ENCODE measurements at regions not wholly inside any gene's neighbourhood (a gene's known extent, or its start where the extent isn't known, plus 50 kb on each side); places are given as distances from the start of the nearest gene placed in this dataset.

GRCh38 chr6:95354551-95354950 lies 222.8 kb upstream of the MANEA start:
- Histone ChIP-seq H3F3A (replicated peaks; ENCODE audit: insufficient read depth) (no peaks in the 10 kb centered on the region), H3K4me3 (ENCODE audit: low read depth in 2 of 2, low read length in 1 of 2) (no peak overlapping the region), H3K27ac (ENCODE audit: low read depth in 2 of 2, low read length in 1 of 2) (no peak overlapping the region), H3K4me2 (no peak overlapping the region), H3K36me3 (replicated peaks in 1 of 2; ENCODE audit: control insufficient read depth in 1 of 2, insufficient read depth in 2 of 2, low read length in 1 of 2) (no peaks in the 10 kb centered on the region), H3K9me3 (no peaks in the 10 kb centered on the region), H3K27me3 (ENCODE audit: insufficient read depth) (no peaks in the 10 kb centered on the region), H3K9ac (no peak overlapping the region), H2AFZ (ENCODE audit: low read depth) (no peak overlapping the region), H3K9me2 (no peaks in the 10 kb centered on the region), H3K79me2 (ENCODE audit: insufficient read depth) (no peaks in the 10 kb centered on the region), H3K4me1 (ENCODE audit: control insufficient read depth in 1 of 2, insufficient read depth in 2 of 2, low read depth in 1 of 2, low read length in 1 of 2) (no peaks in the 10 kb centered on the region), H4K20me1 (ENCODE audit: insufficient read depth) (no peaks in the 10 kb centered on the region)
- POLR2A ChIA-PET = no interaction called here
- no peak for DNase-seq
- CTCF ChIA-PET = interaction anchor here (0.6 to 1.4 kb wide), 4 partner anchors 74 to 505 kb away, joined by 3 to 7 read pairs (median 3); no protein-coding TSS in a partner anchor
- WGBS (ENCODE audit: low lambda C conversion rate) = 27% methylated on average over 10 of the region's 10 CpGs
- TF ChIP-seq IRF3 (IDR thresholded peaks at IDR 0.05; ENCODE audit: low read depth, low read length) = no peak

- Histone ChIP-seq H3F3A (replicated peaks; ENCODE audit: insufficient read depth) (no peaks in the 10 kb centered on the region), H4K20me1 (ENCODE audit: insufficient read depth) (no peaks in the 10 kb centered on the region), H2AFZ (ENCODE audit: low read depth) (no peak overlapping the region), H3K4me3 (ENCODE audit: low read depth in 2 of 2, low read length in 1 of 2) (no peak overlapping the region), H3K4me1 (ENCODE audit: control insufficient read depth in 1 of 2, insufficient read depth in 2 of 2, low read depth in 1 of 2, low read length in 1 of 2) (no peaks in the 10 kb centered on the region), H3K9me3 (no peaks in the 10 kb centered on the region), H3K4me2 (no peak overlapping the region), H3K27ac (ENCODE audit: low read depth in 2 of 2, low read length in 1 of 2) (no peak overlapping the region), H3K9me2 (no peaks in the 10 kb centered on the region), H3K36me3 (replicated peaks in 1 of 2; ENCODE audit: control insufficient read depth in 1 of 2, insufficient read depth in 2 of 2, low read length in 1 of 2) (no peaks in the 10 kb centered on the region), H3K9ac (no peak overlapping the region), H3K79me2 (ENCODE audit: insufficient read depth) (no peaks in the 10 kb centered on the region), H3K27me3 (ENCODE audit: insufficient read depth) (no peaks in the 10 kb centered on the region)
- CTCF ChIA-PET = no interaction called here
- POLR2A ChIA-PET = no interaction called here
- DNase-seq = no peak
- no peak for TF ChIP-seq REST (IDR thresholded peaks at IDR 0.05; ENCODE audit: low read depth, low read length)
- no peak for TF ChIP-seq GABPA (IDR thresholded peaks at IDR 0.05; ENCODE audit: low read depth)
- TF ChIP-seq TCF12 (IDR thresholded peaks at IDR 0.05) = no peak
- TF ChIP-seq EZH2phosphoT487 (IDR thresholded peaks at IDR 0.05; ENCODE audit: borderline replicate concordance, low read depth) = no peak
- TF ChIP-seq POLR2AphosphoS5 (IDR thresholded peaks at IDR 0.05; ENCODE audit: low read depth, low read length) = no peak
- no peak for TF ChIP-seq EP300 (IDR thresholded peaks at IDR 0.05; ENCODE audit: borderline replicate concordance in 1 of 2, low read depth in 1 of 2, low read length in 1 of 2)
- TF ChIP-seq MAX (IDR thresholded peaks at IDR 0.05; ENCODE audit: low read depth) = no peak
- TF ChIP-seq SMC3 (IDR thresholded peaks at IDR 0.05; ENCODE audit: low read depth, low read length) = no peak
- no peak for TF ChIP-seq GATA2 (CRISPR knock-in tag; IDR thresholded peaks at IDR 0.05)
- TF ChIP-seq NFIC (IDR thresholded peaks at IDR 0.05; ENCODE audit: borderline replicate concordance) = no peak
- TF ChIP-seq MEF2A (IDR thresholded peaks at IDR 0.05; ENCODE audit: borderline replicate concordance, low read depth) = no peak
- WGBS (ENCODE audit: low lambda C conversion rate) = 30% methylated on average over 4 of the region's 4 CpGs
Observed at GRCh38 chr6:95357380-95358020, 219.8 kb upstream of the MANEA start.
